Fibroblast of the aortic adventitia (primary cell): ENCODE measurements at regions not wholly inside any gene's neighbourhood (a gene's known extent, or its start where the extent isn't known, plus 50 kb on each side); places are given as distances from the start of the nearest gene placed in this dataset.
A peak's percentile ranks its signal among the peaks of the same experiment; 100 is the strongest.

ENCODE experiments used
- DNase-seq: peaks from one replicate; pipeline ENCODE4 v3.0.0-alpha.2; 2010; ENCODE audit warnings: low read depth
- H3K4me3 ChIP-seq: 2 replicates; pipeline ENCODE4 v1.5.1; 2011; ENCODE audit warnings: low read depth, mild to moderate bottlenecking, control low read depth, low read length, moderate library complexity
- CTCF ChIP-seq: IDR thresholded peaks from 2 replicates; pipeline ENCODE4 v1.5.1; 2011; ENCODE audit warnings: mild to moderate bottlenecking, low read length, control low read depth, inconsistent platforms; ENCODE audit not compliant: insufficient read depth

- no peak for TF ChIP-seq CTCF
- DNase-seq, result no peak
Measured at GRCh38 chr2:215557701-215558100, 121.8 kb upstream of the FN1 start.

GRCh38 chr2:215556979-215557378, 121.1 kb upstream of the FN1 start:
- DNase-seq, result peak; percentile 53
- TF ChIP-seq CTCF, result no peak
- no peak overlapping the region for H3K4me3 ChIP-seq

More at GRCh38 chr2:215557701-215558100, 121.8 kb upstream of the FN1 start:
- H3K4me3 ChIP-seq, result no peak overlapping the region

GRCh38 chr2:215554689-215555498, 119.0 kb upstream of the FN1 start:
- H3K4me3 ChIP-seq, result no peak overlapping the region
- DNase-seq, result peak; percentile 49
- no peak for TF ChIP-seq CTCF

GRCh38 chr2:215553946-215554345, 118.1 kb upstream of the FN1 start:
- no peak for DNase-seq
- TF ChIP-seq CTCF, result no peak
- H3K4me3 ChIP-seq, result no peak overlapping the region

- no peak for TF ChIP-seq CTCF
- no peak overlapping the region for H3K4me3 ChIP-seq
- no peak for DNase-seq
Measured at GRCh38 chr2:215552144-215552580, 116.3 kb upstream of the FN1 start.

- no peak for DNase-seq
- TF ChIP-seq CTCF, result no peak
- H3K4me3 ChIP-seq, result no peak overlapping the region
Measured at GRCh38 chr2:215550331-215550730, 114.5 kb upstream of the FN1 start.
